ENCODE measurements at regions not wholly inside any gene's neighbourhood (a gene's known extent, or its start where the extent isn't known, plus 50 kb on each side); places are given as distances from the start of the nearest gene placed in this dataset.

DNA sequence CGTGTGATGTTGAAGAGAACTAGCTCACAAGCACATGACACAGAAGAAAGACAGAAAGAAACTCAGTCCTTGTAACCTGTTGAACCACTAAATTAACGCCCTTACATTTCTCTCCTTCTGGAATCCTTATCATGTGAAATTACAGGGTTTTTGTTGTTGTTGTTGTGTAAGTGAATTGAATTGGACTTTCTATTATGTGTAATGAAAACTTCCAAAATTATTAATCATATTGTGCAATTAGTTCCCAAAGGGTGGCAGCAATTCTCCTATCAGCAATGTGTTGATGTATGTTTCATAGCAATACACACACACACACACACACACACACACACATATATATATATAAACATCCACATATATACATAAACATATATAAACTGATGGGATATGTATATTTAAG is 402.2 kb upstream of the TCF4 start (continued):
- TF ChIP-seq, protein P1, sequence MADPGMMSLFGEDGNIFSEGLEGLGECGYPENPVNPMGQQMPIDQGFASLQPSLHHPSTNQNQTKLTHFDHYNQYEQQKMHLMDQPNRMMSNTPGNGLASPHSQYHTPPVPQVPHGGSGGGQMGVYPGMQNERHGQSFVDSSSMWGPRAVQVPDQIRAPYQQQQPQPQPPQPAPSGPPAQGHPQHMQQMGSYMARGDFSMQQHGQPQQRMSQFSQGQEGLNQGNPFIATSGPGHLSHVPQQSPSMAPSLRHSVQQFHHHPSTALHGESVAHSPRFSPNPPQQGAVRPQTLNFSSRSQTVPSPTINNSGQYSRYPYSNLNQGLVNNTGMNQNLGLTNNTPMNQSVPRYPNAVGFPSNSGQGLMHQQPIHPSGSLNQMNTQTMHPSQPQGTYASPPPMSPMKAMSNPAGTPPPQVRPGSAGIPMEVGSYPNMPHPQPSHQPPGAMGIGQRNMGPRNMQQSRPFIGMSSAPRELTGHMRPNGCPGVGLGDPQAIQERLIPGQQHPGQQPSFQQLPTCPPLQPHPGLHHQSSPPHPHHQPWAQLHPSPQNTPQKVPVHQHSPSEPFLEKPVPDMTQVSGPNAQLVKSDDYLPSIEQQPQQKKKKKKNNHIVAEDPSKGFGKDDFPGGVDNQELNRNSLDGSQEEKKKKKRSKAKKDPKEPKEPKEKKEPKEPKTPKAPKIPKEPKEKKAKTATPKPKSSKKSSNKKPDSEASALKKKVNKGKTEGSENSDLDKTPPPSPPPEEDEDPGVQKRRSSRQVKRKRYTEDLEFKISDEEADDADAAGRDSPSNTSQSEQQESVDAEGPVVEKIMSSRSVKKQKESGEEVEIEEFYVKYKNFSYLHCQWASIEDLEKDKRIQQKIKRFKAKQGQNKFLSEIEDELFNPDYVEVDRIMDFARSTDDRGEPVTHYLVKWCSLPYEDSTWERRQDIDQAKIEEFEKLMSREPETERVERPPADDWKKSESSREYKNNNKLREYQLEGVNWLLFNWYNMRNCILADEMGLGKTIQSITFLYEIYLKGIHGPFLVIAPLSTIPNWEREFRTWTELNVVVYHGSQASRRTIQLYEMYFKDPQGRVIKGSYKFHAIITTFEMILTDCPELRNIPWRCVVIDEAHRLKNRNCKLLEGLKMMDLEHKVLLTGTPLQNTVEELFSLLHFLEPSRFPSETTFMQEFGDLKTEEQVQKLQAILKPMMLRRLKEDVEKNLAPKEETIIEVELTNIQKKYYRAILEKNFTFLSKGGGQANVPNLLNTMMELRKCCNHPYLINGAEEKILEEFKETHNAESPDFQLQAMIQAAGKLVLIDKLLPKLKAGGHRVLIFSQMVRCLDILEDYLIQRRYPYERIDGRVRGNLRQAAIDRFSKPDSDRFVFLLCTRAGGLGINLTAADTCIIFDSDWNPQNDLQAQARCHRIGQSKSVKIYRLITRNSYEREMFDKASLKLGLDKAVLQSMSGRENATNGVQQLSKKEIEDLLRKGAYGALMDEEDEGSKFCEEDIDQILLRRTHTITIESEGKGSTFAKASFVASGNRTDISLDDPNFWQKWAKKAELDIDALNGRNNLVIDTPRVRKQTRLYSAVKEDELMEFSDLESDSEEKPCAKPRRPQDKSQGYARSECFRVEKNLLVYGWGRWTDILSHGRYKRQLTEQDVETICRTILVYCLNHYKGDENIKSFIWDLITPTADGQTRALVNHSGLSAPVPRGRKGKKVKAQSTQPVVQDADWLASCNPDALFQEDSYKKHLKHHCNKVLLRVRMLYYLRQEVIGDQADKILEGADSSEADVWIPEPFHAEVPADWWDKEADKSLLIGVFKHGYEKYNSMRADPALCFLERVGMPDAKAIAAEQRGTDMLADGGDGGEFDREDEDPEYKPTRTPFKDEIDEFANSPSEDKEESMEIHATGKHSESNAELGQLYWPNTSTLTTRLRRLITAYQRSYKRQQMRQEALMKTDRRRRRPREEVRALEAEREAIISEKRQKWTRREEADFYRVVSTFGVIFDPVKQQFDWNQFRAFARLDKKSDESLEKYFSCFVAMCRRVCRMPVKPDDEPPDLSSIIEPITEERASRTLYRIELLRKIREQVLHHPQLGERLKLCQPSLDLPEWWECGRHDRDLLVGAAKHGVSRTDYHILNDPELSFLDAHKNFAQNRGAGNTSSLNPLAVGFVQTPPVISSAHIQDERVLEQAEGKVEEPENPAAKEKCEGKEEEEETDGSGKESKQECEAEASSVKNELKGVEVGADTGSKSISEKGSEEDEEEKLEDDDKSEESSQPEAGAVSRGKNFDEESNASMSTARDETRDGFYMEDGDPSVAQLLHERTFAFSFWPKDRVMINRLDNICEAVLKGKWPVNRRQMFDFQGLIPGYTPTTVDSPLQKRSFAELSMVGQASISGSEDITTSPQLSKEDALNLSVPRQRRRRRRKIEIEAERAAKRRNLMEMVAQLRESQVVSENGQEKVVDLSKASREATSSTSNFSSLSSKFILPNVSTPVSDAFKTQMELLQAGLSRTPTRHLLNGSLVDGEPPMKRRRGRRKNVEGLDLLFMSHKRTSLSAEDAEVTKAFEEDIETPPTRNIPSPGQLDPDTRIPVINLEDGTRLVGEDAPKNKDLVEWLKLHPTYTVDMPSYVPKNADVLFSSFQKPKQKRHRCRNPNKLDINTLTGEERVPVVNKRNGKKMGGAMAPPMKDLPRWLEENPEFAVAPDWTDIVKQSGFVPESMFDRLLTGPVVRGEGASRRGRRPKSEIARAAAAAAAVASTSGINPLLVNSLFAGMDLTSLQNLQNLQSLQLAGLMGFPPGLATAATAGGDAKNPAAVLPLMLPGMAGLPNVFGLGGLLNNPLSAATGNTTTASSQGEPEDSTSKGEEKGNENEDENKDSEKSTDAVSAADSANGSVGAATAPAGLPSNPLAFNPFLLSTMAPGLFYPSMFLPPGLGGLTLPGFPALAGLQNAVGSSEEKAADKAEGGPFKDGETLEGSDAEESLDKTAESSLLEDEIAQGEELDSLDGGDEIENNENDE (IDR thresholded peaks at IDR 0.05; ENCODE audit: insufficient replicate concordance, low read length) = no peak
- TF ChIP-seq CTBP2 (IDR thresholded peaks at IDR 0.05; ENCODE audit: borderline replicate concordance, insufficient read depth, insufficient read length, low read length) (no peak), RBBP5 (IDR thresholded peaks at IDR 0.05; ENCODE audit: borderline replicate concordance, low read depth, low read length) (no peak), POLR2A (IDR thresholded peaks at IDR 0.05; ENCODE audit: control extremely low read depth in 1 of 2, low read depth in 2 of 2, low read length in 2 of 2) (no peak)

All from H1 (cell line).